IMR-90 (cell line): ENCODE measurements at regions not wholly inside any gene's neighbourhood (a gene's known extent, or its start where the extent isn't known, plus 50 kb on each side); places are given as distances from the start of the nearest gene placed in this dataset.

ENCODE experiments used
- ATAC-seq: fragments of 200-7000 bp; cut with Tn5 transposase; 2 replicates; pipeline ENCODE4 v1.9.1; 2020; ENCODE audit warnings: low read depth, mild to moderate bottlenecking, moderate library complexity
- BruUV-seq: library from RNA; stranded (reverse); fragments of 400-500 nt; replicated peaks from 2 replicates; lab custom pipeline; 2021; lab: Mats Ljungman, UMichigan
- CTCF ChIA-PET: fragments of 300-600 bp; formaldehyde crosslinking; extraction: SDS; loops from one replicate; lab custom pipeline; 2021; ENCODE audit warnings: antibody characterized with exemption; lab: Yijun Ruan, JAX
- POLR2A ChIA-PET: fragments of 300-600 bp; sonication (Branson Sonifier 250); formaldehyde crosslinking; loops from one replicate; lab custom pipeline; 2022; ENCODE audit warnings: antibody characterized with exemption; ENCODE audit not compliant: unreplicated experiment; lab: Charles Lee
- DNase-seq: peaks from one replicate; pipeline ENCODE4 v3.0.0; 2013
- H2AFZ ChIP-seq: replicated peaks from 2 replicates; pipeline ENCODE3; 2013; ENCODE audit warnings: low read length, mild to moderate bottlenecking; ENCODE audit not compliant: poor library complexity
- H2AK5ac ChIP-seq: 2 replicates; pipeline ENCODE4 v1.6.1; 2013; ENCODE audit warnings: low read depth, low read length, inconsistent platforms
- H2AK9ac ChIP-seq: replicated peaks from 2 replicates; pipeline ENCODE3; 2013; ENCODE audit warnings: mild to moderate bottlenecking, low read depth, low read length, moderate library complexity; ENCODE audit not compliant: poor library complexity
- H2BK120ac ChIP-seq: 2 replicates; pipeline ENCODE4 v1.6.1; 2013; ENCODE audit warnings: low read depth, low read length, inconsistent platforms
- H2BK15ac ChIP-seq: 3 replicates; pipeline ENCODE4 v1.6.1; 2013; ENCODE audit warnings: low read depth, low read length, inconsistent platforms
- H2BK20ac ChIP-seq: 2 replicates; pipeline ENCODE4 v1.6.1; 2013; ENCODE audit warnings: low read depth, mild to moderate bottlenecking, inconsistent platforms, low read length, moderate library complexity
- H2BK5ac ChIP-seq: 2 replicates; pipeline ENCODE4 v1.6.1; 2013; ENCODE audit warnings: mild to moderate bottlenecking, low read depth, low read length, inconsistent platforms; ENCODE audit not compliant: poor library complexity, severe bottlenecking
- H3K14ac ChIP-seq: replicated peaks from 2 replicates; pipeline ENCODE4 v1.6.1; 2013; ENCODE audit warnings: low read depth, low read length, inconsistent platforms
- H3K18ac ChIP-seq: 2 replicates; pipeline ENCODE4 v1.6.1; 2013; ENCODE audit warnings: low read depth, low read length, control low read depth
- H3K23ac ChIP-seq: 2 replicates; pipeline ENCODE4 v1.6.1; 2013; ENCODE audit warnings: low read depth, low read length, inconsistent platforms
- H3K27ac ChIP-seq: 2 replicates; pipeline ENCODE4 v1.5.1; 2013; ENCODE audit warnings: mild to moderate bottlenecking, control low read depth, low read length; ENCODE audit not compliant: insufficient read depth
- H3K27me3 ChIP-seq: 2 replicates; pipeline ENCODE4 v1.6.1; 2013; ENCODE audit warnings: low read length; ENCODE audit not compliant: control insufficient read depth, insufficient read depth
- H3K36me3 ChIP-seq: 2 replicates; pipeline ENCODE4 v1.6.1; 2013; ENCODE audit warnings: low read length, mixed read lengths; ENCODE audit not compliant: control insufficient read depth, insufficient read depth
- H3K4ac ChIP-seq: 2 replicates; pipeline ENCODE4 v1.6.1; 2013; ENCODE audit warnings: low read depth, low read length, inconsistent platforms
- H3K4me1 ChIP-seq: 2 replicates; pipeline ENCODE4 v1.6.1; 2013; ENCODE audit warnings: low read length, mixed read lengths; ENCODE audit not compliant: control insufficient read depth, insufficient read depth
- H3K4me2 ChIP-seq: 2 replicates; pipeline ENCODE4 v1.6.1; 2013; ENCODE audit warnings: low read depth, mild to moderate bottlenecking, control low read depth, low read length, moderate library complexity
- H3K4me3 ChIP-seq: 2 replicates; pipeline ENCODE4 v1.5.1; 2013; ENCODE audit warnings: low read depth, mild to moderate bottlenecking, control low read depth, low read length, moderate library complexity; ENCODE audit not compliant: insufficient read depth
- H3K56ac ChIP-seq: 2 replicates; pipeline ENCODE4 v1.6.1; 2013; ENCODE audit warnings: low read length, inconsistent platforms; ENCODE audit not compliant: insufficient read depth; ENCODE audit errors: extremely low read depth
- H3K79me1 ChIP-seq, 2 experiments: 2 replicates each; pipeline ENCODE4 v1.6.1; 2013; ENCODE audit warnings: low read length in 2 of 2, inconsistent platforms in 1 of 2, low read depth in 1 of 2
- H3K9ac ChIP-seq: 2 replicates; pipeline ENCODE4 v1.6.1; 2013; ENCODE audit warnings: low read depth, low read length, control low read depth
- H3K9me1 ChIP-seq: 2 replicates; pipeline ENCODE4 v1.6.1; 2013; ENCODE audit warnings: low read length, inconsistent platforms; ENCODE audit not compliant: insufficient read depth
- H3K9me3 ChIP-seq: 2 replicates; pipeline ENCODE4 v1.6.1; 2013; ENCODE audit warnings: low read length; ENCODE audit not compliant: control insufficient read depth, insufficient read depth
- H4K20me1 ChIP-seq: 2 replicates; pipeline ENCODE4 v1.6.1; 2013; ENCODE audit warnings: low read length, inconsistent platforms; ENCODE audit not compliant: insufficient read depth
- H4K5ac ChIP-seq: 2 replicates; pipeline ENCODE4 v1.6.1; 2013; ENCODE audit warnings: mild to moderate bottlenecking, low read depth, low read length, control low read depth
- H4K8ac ChIP-seq, 2 experiments: 2 replicates each; pipeline ENCODE4 v1.6.1; 2013; ENCODE audit warnings: low read depth in 2 of 2, low read length in 2 of 2, control low read depth in 1 of 2, inconsistent platforms in 1 of 2
- H4K91ac ChIP-seq: 2 replicates; pipeline ENCODE4 v1.6.1; 2013; ENCODE audit warnings: low read depth, low read length, inconsistent platforms; ENCODE audit not compliant: insufficient read depth
- CEBPB ChIP-seq: IDR thresholded peaks from 2 replicates; pipeline ENCODE4 v1.6.1; 2012; ENCODE audit warnings: low read depth, low read length, improper control_type of control experiment
- CHD1 ChIP-seq: IDR thresholded peaks from 2 replicates; pipeline ENCODE4 v1.6.1; 2012; ENCODE audit warnings: low read depth, low read length, improper control_type of control experiment
- MAZ ChIP-seq: IDR thresholded peaks from 2 replicates; pipeline ENCODE4 v1.6.1; 2012; ENCODE audit warnings: low read depth, mild to moderate bottlenecking, low read length, improper control_type of control experiment, moderate library complexity, borderline replicate concordance
- NFE2L2 ChIP-seq: fragments of 150-350 bp; IDR thresholded peaks from 2 replicates; pipeline ENCODE4 v1.6.1; 2016; ENCODE audit warnings: low read depth, mild to moderate bottlenecking, low read length
- RAD21 ChIP-seq: IDR thresholded peaks from 2 replicates; pipeline ENCODE4 v1.6.1; 2012; ENCODE audit warnings: low read length, improper control_type of control experiment
- SMC3 ChIP-seq: fragments of 150-350 bp; IDR thresholded peaks from 2 replicates; pipeline ENCODE4 v1.6.1; 2016; ENCODE audit warnings: low read depth, mild to moderate bottlenecking, antibody characterized with exemption, low read length, moderate library complexity
- whole genome bisulfite sequencing, 2 experiments: methylation state at CpG; one replicate each; pipeline versions ENCODE4 v1.1.5 to v1.1.7; 2013; ENCODE audit warnings: missing lambda C conversion rate in 2 of 2; ENCODE audit not compliant: insufficient read length in 1 of 2; ENCODE audit errors: extremely low coverage in 2 of 2; 5-methylcytosine and 5-hydroxymethylcytosine counted together
- dilution Hi-C: fragments of 300-500 bp; cut with HindIII; formaldehyde crosslinking; loops from one replicate; pipeline ENCODE4 v1.14.3; 2018; ENCODE audit warnings: low sequenced_read_pairs; ENCODE audit not compliant: unreplicated experiment
- in situ Hi-C: fragments of 300-500 bp; cut with MboI; formaldehyde crosslinking; loops from 3 replicates; pipeline ENCODE4 v1.14.3; 2019; ENCODE audit warnings: low sequenced_read_pairs, inconsistent platforms, mixed read lengths
- intact Hi-C: fragments of 100-400 bp; cut with micrococcal nuclease; formaldehyde crosslinking; loops from 2 replicates; pipeline ENCODE4 v1.10.0; 2022
- TF ChIP-seq, protein P1 (sequence below): fragments of 150-350 bp; IDR thresholded peaks from 2 replicates; pipeline ENCODE4 v1.6.1; 2017; ENCODE audit warnings: mild to moderate bottlenecking, antibody characterized with exemption, low read length, low read depth

DNA sequence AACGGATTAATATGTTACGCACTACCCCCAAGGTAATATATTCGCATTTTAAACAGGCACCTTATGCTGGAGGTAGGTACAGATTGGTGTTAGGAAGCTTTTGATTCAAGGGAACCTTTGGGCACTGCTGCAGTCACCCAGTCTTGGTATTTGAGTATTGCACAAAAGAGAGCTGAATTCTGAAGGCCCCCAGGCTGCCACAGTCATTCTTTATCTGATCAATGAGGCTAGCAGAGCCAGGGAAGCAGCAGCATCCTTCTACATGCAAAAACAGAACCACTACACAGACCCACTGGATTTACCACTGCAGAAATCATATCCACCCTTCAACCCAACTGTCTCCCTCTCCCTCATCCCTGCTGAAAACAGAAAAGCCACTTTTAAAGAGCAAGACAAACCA lies 121.2 kb upstream of the GRIN3A start:
- no peak overlapping the region for H2AK9ac ChIP-seq
- H4K5ac ChIP-seq = no peak overlapping the region
- no peak overlapping the region for H3K4ac ChIP-seq
- no peaks in the 10 kb centered on the region for H3K79me1 ChIP-seq
- no TSS peak for BruUV-seq
- no peak overlapping the region for H4K91ac ChIP-seq
- H3K4me1 ChIP-seq = no peaks in the 10 kb centered on the region
- H3K14ac ChIP-seq = no peak overlapping the region
- TF ChIP-seq CEBPB = no peak
- no peak for TF ChIP-seq NFE2L2
- TF ChIP-seq SMC3 = no peak
- TF ChIP-seq MAZ = no peak
- TF ChIP-seq CHD1 = no peak
- no peak for TF ChIP-seq RAD21
- TF ChIP-seq, protein P1, sequence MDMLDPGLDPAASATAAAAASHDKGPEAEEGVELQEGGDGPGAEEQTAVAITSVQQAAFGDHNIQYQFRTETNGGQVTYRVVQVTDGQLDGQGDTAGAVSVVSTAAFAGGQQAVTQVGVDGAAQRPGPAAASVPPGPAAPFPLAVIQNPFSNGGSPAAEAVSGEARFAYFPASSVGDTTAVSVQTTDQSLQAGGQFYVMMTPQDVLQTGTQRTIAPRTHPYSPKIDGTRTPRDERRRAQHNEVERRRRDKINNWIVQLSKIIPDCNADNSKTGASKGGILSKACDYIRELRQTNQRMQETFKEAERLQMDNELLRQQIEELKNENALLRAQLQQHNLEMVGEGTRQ = no peak
- H4K20me1 ChIP-seq = no peaks in the 10 kb centered on the region
- intact Hi-C loops (loop anchor here (5.0 kb wide), 1 partner anchor 393 kb away; no protein-coding TSS in a partner anchor), dilution Hi-C loops (no loop called here), in situ Hi-C loops (no loop called here)
- ChIA-PET POLR2A (no interaction called here), CTCF (no interaction called here)
- H2BK20ac ChIP-seq = no peak overlapping the region
- DNase-seq (no peak), ATAC-seq (no peak)
- no peak overlapping the region for H3K9ac ChIP-seq
- H3K27me3 ChIP-seq = no peaks in the 10 kb centered on the region
- H3K56ac ChIP-seq = no peak overlapping the region
- H3K9me1 ChIP-seq = no peaks in the 10 kb centered on the region
- H2AK5ac ChIP-seq = no peak overlapping the region
- H3K23ac ChIP-seq = no peak overlapping the region
- no peaks in the 10 kb centered on the region for H3K36me3 ChIP-seq
- H2AFZ ChIP-seq = no peak overlapping the region
- no CpG with 5 or more reads among the region's 3 CpGs for WGBS, 2 experiments
- no peak overlapping the region for H2BK120ac ChIP-seq
- no peak overlapping the region for H2BK15ac ChIP-seq
- H3K9me3 ChIP-seq = peaks cover 10% of the 10 kb centered on the region
- no peak overlapping the region for H3K4me2 ChIP-seq
- no peak overlapping the region for H2BK5ac ChIP-seq
- no peak overlapping the region for H4K8ac ChIP-seq
- H3K18ac ChIP-seq = no peak overlapping the region
- H3K27ac ChIP-seq = no peak overlapping the region
- no peak overlapping the region for H3K4me3 ChIP-seq
